A549 (cell line): ENCODE measurements at regions not wholly inside any gene's neighbourhood (a gene's known extent, or its start where the extent isn't known, plus 50 kb on each side); places are given as distances from the start of the nearest gene placed in this dataset.

Experiments used
- BHLHE40 ChIP-seq: IDR thresholded peaks from 2 replicates; pipeline ENCODE4 v1.6.1; 2012; ENCODE audit warnings: low read depth, low read length, inconsistent platforms
- EP300 ChIP-seq, 2 experiments: fragments of >200 bp; sonication (Bioruptor Twin); formaldehyde crosslinking; IDR thresholded peaks; 2 replicates in 1 of 2; 3 replicates in 1 of 2; pipeline ENCODE4 v1.6.1; 2016 to 2017
- POLR2A ChIP-seq: IDR thresholded peaks from 2 replicates; pipeline ENCODE4 v1.6.1; 2012; ENCODE audit warnings: mild to moderate bottlenecking, low read length
- RCOR1 ChIP-seq: fragments of 150-350 bp; IDR thresholded peaks from 2 replicates; pipeline ENCODE4 v1.6.1; 2014; ENCODE audit warnings: antibody characterized with exemption, low read length, low read depth
- SREBF2 ChIP-seq: fragments of 450-650 bp; IDR thresholded peaks from 2 replicates; pipeline ENCODE4 v1.6.1; 2014; ENCODE audit warnings: mild to moderate bottlenecking, moderate library complexity
- TF ChIP-seq, protein P1 (sequence below): fragments of >200 bp; sonication (Bioruptor Twin); formaldehyde crosslinking; IDR thresholded peaks from 3 replicates; pipeline ENCODE4 v1.5.1; 2016

DNA sequence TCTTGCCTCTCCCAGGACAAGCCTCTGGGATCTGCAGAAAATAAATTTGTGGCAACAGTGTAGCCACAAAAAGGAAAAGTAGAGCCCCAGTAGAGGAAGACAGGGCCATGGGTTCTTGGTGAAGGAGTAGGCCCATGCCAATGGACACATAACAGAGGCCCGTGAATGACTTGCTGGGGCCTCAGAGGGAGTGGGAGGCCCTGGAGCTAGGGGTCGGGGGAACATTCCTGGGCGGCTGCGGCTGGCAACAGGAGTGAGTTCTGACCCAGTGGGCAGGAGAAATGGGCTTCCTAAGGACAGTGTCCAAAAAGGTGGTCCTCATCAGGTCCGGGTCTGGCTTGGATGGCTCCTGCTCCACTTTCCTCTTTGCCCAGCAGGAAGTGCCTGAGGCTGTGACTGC lies 260.0 kb downstream of the CCSER2 start:
- TF ChIP-seq, protein P1, sequence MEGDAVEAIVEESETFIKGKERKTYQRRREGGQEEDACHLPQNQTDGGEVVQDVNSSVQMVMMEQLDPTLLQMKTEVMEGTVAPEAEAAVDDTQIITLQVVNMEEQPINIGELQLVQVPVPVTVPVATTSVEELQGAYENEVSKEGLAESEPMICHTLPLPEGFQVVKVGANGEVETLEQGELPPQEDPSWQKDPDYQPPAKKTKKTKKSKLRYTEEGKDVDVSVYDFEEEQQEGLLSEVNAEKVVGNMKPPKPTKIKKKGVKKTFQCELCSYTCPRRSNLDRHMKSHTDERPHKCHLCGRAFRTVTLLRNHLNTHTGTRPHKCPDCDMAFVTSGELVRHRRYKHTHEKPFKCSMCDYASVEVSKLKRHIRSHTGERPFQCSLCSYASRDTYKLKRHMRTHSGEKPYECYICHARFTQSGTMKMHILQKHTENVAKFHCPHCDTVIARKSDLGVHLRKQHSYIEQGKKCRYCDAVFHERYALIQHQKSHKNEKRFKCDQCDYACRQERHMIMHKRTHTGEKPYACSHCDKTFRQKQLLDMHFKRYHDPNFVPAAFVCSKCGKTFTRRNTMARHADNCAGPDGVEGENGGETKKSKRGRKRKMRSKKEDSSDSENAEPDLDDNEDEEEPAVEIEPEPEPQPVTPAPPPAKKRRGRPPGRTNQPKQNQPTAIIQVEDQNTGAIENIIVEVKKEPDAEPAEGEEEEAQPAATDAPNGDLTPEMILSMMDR: no peak
- TF ChIP-seq POLR2A (no peak), EP300 (IDR thresholded peaks at IDR 0.05) (no peak), SREBF2 (no peak), BHLHE40 (no peak), RCOR1 (no peak)
